BLaER1 (cell line): ENCODE measurements at regions not wholly inside any gene's neighbourhood (a gene's known extent, or its start where the extent isn't known, plus 50 kb on each side); places are given as distances from the start of the nearest gene placed in this dataset.

Experiments
- H3K27ac ChIP-seq: shearing (Covaris generic); formaldehyde crosslinking; 2 replicates; pipeline ENCODE4 v1.8.1; 2022
- H3K27me3 ChIP-seq: shearing (Covaris generic); formaldehyde crosslinking; 2 replicates; pipeline ENCODE4 v1.8.1; 2022
- H3K36me3 ChIP-seq: shearing (Covaris generic); formaldehyde crosslinking; 2 replicates; pipeline ENCODE4 v1.8.1; 2022
- H3K4me1 ChIP-seq: shearing (Covaris generic); formaldehyde crosslinking; 2 replicates; pipeline ENCODE4 v1.8.1; 2022
- H3K4me2 ChIP-seq: shearing (Covaris generic); formaldehyde crosslinking; 2 replicates; pipeline ENCODE4 v1.8.1; 2022
- H3K4me3 ChIP-seq: shearing (Covaris generic); formaldehyde crosslinking; 2 replicates; pipeline ENCODE4 v1.8.1; 2022
- H3K9ac ChIP-seq: shearing (Covaris generic); formaldehyde crosslinking; 2 replicates; pipeline ENCODE4 v1.8.1; 2022
- H3K9me3 ChIP-seq: shearing (Covaris generic); formaldehyde crosslinking; 2 replicates; pipeline ENCODE4 v1.8.1; 2022
- H4K20me1 ChIP-seq: shearing (Covaris generic); formaldehyde crosslinking; 2 replicates; pipeline ENCODE4 v1.8.1; 2022
- Cebpa-rat ChIP-seq: shearing (Covaris generic); IDR thresholded peaks from 2 replicates; pipeline ENCODE4 v1.8.1; 2022

- Histone ChIP-seq H3K4me2 (no peak overlapping the region), H3K36me3 (no peaks in the 10 kb centered on the region), H3K4me3 (no peak overlapping the region), H3K9ac (no peak overlapping the region), H3K27ac (no peak overlapping the region), H3K27me3 (no peaks in the 10 kb centered on the region), H3K9me3 (no peaks in the 10 kb centered on the region), H3K4me1 (no peaks in the 10 kb centered on the region), H4K20me1 (no peaks in the 10 kb centered on the region)
- TF ChIP-seq Cebpa-rat: no peak
Observed at GRCh38 chr11:116488836-116489389, 283.9 kb downstream of the BUD13 start.

- no peaks in the 10 kb centered on the region for H3K9me3 ChIP-seq
- no peaks in the 10 kb centered on the region for H3K4me1 ChIP-seq
- no peak for TF ChIP-seq Cebpa-rat
- H3K27me3 ChIP-seq: no peaks in the 10 kb centered on the region
- no peaks in the 10 kb centered on the region for H4K20me1 ChIP-seq
- no peak overlapping the region for H3K9ac ChIP-seq
- no peak overlapping the region for H3K27ac ChIP-seq
- no peak overlapping the region for H3K4me2 ChIP-seq
- no peak overlapping the region for H3K4me3 ChIP-seq
- H3K36me3 ChIP-seq: no peaks in the 10 kb centered on the region
Observed at GRCh38 chr11:116485425-116485824, 287.4 kb downstream of the BUD13 start.

GRCh38 chr11:116482716-116483115, 290.1 kb downstream of the BUD13 start:
- Histone ChIP-seq H3K36me3 (no peaks in the 10 kb centered on the region), H3K4me3 (no peak overlapping the region), H3K4me1 (no peaks in the 10 kb centered on the region), H3K9me3 (no peaks in the 10 kb centered on the region), H3K27me3 (no peaks in the 10 kb centered on the region), H4K20me1 (no peaks in the 10 kb centered on the region), H3K27ac (no peak overlapping the region), H3K9ac (no peak overlapping the region), H3K4me2 (no peak overlapping the region)
- no peak for TF ChIP-seq Cebpa-rat

- no peak overlapping the region for H3K27ac ChIP-seq
- H3K36me3 ChIP-seq: no peaks in the 10 kb centered on the region
- H3K4me3 ChIP-seq: no peak overlapping the region
- no peak for TF ChIP-seq Cebpa-rat
- H3K4me1 ChIP-seq: no peaks in the 10 kb centered on the region
- no peaks in the 10 kb centered on the region for H4K20me1 ChIP-seq
- no peaks in the 10 kb centered on the region for H3K27me3 ChIP-seq
- H3K9me3 ChIP-seq: no peaks in the 10 kb centered on the region
- no peak overlapping the region for H3K4me2 ChIP-seq
- no peak overlapping the region for H3K9ac ChIP-seq
Observed at GRCh38 chr11:116481126-116481675, 291.6 kb downstream of the BUD13 start.

GRCh38 chr11:116478669-116479668, 293.8 kb downstream of the BUD13 start:
- TF ChIP-seq Cebpa-rat: no peak
- Histone ChIP-seq H3K4me3 (no peak overlapping the region), H3K4me2 (no peak overlapping the region), H3K9ac (no peak overlapping the region), H4K20me1 (no peaks in the 10 kb centered on the region), H3K4me1 (no peaks in the 10 kb centered on the region), H3K27ac (no peak overlapping the region), H3K27me3 (no peaks in the 10 kb centered on the region), H3K9me3 (no peaks in the 10 kb centered on the region), H3K36me3 (no peaks in the 10 kb centered on the region)

GRCh38 chr11:116478205-116478604, 294.6 kb downstream of the BUD13 start:
- H4K20me1 ChIP-seq: no peaks in the 10 kb centered on the region
- no peaks in the 10 kb centered on the region for H3K27me3 ChIP-seq
- H3K9me3 ChIP-seq: no peaks in the 10 kb centered on the region
- H3K4me2 ChIP-seq: no peak overlapping the region
- no peak overlapping the region for H3K4me3 ChIP-seq
- no peaks in the 10 kb centered on the region for H3K36me3 ChIP-seq
- H3K4me1 ChIP-seq: no peaks in the 10 kb centered on the region
- no peak for TF ChIP-seq Cebpa-rat
- H3K9ac ChIP-seq: no peak overlapping the region
- no peak overlapping the region for H3K27ac ChIP-seq

GRCh38 chr11:116473790-116474346, 298.9 kb downstream of the BUD13 start:
- Histone ChIP-seq H3K36me3 (no peaks in the 10 kb centered on the region), H3K27me3 (no peaks in the 10 kb centered on the region), H3K9ac (no peak overlapping the region), H3K4me1 (no peaks in the 10 kb centered on the region), H3K4me3 (no peak overlapping the region), H3K9me3 (peaks cover 8% of the 10 kb centered on the region; the same call in 1 of the 2 replicates), H3K27ac (no peak overlapping the region), H3K4me2 (no peak overlapping the region), H4K20me1 (no peaks in the 10 kb centered on the region)
- TF ChIP-seq Cebpa-rat: no peak

- H3K27me3 ChIP-seq: no peaks in the 10 kb centered on the region
- no peak for TF ChIP-seq Cebpa-rat
- no peak overlapping the region for H3K4me2 ChIP-seq
- no peak overlapping the region for H3K27ac ChIP-seq
- H3K4me3 ChIP-seq: no peak overlapping the region
- no peak overlapping the region for H3K9ac ChIP-seq
- peaks cover 8% of the 10 kb centered on the region; the same call in 1 of the 2 replicates for H3K9me3 ChIP-seq
- no peaks in the 10 kb centered on the region for H4K20me1 ChIP-seq
- no peaks in the 10 kb centered on the region for H3K4me1 ChIP-seq
- no peaks in the 10 kb centered on the region for H3K36me3 ChIP-seq
Observed at GRCh38 chr11:116473206-116473769, 299.5 kb downstream of the BUD13 start.

GRCh38 chr11:116472651-116473050, 300.1 kb downstream of the BUD13 start:
- Histone ChIP-seq H4K20me1 (no peaks in the 10 kb centered on the region), H3K4me3 (no peak overlapping the region), H3K27me3 (no peaks in the 10 kb centered on the region), H3K36me3 (no peaks in the 10 kb centered on the region), H3K4me2 (no peak overlapping the region), H3K9me3 (peaks cover 8% of the 10 kb centered on the region; the same call in 1 of the 2 replicates), H3K4me1 (no peaks in the 10 kb centered on the region), H3K27ac (no peak overlapping the region), H3K9ac (no peak overlapping the region)
- TF ChIP-seq Cebpa-rat: no peak
